DMS 273 treated with DMSO at 0.1 percent for 48 hours (cell line): ENCODE measurements at regions not wholly inside any gene's neighbourhood (a gene's known extent, or its start where the extent isn't known, plus 50 kb on each side); places are given as distances from the start of the nearest gene placed in this dataset.

Experiments
- DNase-seq: peaks from one replicate; lab custom pipeline; 2025; lab: John Stamatoyannopoulos, UW

DNA sequence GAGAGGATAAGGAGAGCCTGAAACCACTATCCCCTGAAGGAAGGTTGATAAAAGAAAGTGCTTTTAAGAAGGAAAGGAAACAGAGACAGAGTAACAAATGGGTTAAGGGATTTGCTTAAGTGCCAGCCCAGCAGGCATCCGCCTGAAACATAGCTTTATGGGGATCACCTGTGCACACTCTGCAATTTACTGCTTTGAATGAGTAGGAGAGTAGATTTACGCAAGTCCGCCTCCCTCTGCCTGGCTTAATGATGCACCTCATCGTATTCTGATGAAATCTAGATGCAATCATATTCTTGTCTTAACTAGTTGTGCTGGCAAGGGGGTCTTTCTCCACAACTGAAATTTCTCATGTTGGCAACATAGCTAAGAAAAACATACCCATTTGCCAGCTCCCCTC, 101.1 kb upstream of the ID4 start:
- no peak for DNase-seq

DNA sequence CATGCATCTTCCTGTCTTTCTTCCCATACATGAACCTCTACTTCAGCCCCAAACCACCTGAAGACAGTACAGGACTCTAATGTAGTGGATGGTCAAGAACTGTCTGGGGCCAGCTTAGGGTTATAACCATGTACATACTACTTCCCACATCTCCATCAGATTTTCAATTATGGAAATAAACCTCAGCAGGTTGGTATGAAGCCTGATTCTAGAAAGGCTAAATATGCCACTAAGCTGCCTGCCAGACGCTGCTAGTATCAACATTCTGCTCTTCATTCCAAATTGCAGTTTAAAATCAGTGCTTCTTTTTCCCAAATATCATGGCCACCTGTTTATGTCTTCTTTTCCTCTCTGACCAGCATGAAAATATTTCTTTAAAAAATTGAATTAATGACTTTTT, 99.2 kb upstream of the ID4 start:
- no peak for DNase-seq

DNA sequence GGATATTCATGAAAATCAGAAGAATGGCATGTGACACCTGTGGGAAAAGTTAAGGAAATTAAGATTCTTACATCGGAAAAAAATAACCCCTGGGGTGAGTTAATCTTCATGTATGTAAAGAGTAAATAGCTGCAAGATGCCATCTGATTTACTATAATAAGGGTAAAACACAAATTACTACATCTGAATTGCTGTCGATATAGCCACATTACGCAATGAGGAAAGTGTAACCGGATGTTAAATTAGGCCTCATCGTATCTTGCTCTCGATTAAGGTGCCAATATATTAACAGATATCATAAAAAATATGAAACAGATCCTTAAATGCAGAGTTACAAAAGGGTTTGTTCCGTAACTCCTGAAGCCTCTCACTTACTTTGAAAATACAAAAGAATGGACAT, 87.4 kb upstream of the ID4 start:
- DNase-seq: no peak

DNA sequence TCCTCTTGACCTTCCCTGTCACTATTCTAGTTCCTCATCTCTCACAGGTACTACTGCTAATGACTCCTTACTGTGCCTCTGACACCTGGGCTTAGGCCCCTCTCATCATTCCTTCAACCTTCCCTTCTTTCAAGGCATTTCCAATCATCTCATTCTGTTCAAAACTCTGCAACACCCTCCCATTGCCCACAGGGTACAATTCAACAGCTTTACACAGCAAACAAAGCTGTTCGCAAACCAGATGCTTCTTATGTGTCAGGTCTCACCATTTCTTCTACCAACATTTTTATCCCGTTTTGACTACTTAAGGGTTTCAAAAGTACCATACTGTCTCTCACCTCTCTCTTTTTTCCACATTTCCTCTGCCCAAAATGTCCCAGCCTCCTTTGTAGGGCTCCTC, 84.4 kb upstream of the ID4 start:
- DNase-seq: peak; percentile 32

DNA sequence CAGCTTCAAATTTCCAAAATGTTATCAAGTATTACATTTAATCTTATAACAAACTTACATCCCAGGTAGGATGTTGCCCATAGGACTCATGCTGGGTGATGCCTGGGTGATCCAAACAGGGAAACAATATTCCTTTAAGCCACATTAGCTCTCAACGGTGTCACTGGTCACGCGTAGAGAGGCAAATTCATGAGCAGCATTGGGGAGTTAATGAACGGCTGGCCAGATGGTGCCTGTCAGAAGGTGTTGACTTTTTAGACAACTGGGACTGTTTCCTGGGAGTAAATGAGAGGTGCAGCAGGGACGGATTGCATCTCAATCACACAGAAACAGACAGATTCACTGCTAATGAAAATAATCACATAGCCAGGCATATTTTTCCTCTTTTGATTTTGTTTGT, 83.3 kb upstream of the ID4 start:
- DNase-seq: peak; percentile 93

DNA sequence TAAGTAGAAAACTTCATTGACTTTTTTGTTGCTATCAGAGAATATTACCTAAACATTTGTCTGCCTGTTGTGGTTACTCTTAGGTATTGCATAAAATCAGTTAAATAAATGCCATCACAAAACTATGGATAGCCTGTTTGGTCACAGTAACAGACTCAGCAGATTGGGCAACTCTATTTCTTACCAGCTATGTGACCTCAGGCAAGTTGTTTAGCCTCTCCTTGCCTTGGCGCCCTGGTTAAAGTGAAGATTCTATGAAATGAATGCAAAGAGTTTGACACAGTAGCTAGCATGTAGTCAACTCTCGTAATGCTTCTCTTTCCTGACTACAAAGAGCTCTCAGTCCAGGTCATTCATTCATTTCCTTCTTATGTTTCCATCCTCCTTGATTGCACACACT, 82.5 kb upstream of the ID4 start:
- DNase-seq: no peak

DNA sequence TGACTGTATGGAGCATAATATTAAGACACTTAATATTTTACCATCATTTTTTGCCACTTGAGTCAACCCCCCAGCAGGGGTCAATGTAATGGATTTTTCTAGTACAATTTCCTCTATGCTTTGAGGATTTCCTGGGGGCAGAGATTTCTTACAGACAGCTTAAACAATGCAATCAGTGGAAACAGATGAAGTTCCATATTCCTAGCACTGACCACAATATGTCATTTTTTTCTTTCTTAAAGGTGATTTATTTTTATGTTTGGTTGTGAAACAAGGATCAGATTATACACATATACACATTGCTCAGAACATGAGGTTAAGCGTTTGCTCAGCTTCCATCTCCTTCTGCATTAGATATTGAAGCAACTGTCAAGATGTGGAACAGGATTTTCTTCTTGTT, 82.0 kb upstream of the ID4 start:
- no peak for DNase-seq

DNA sequence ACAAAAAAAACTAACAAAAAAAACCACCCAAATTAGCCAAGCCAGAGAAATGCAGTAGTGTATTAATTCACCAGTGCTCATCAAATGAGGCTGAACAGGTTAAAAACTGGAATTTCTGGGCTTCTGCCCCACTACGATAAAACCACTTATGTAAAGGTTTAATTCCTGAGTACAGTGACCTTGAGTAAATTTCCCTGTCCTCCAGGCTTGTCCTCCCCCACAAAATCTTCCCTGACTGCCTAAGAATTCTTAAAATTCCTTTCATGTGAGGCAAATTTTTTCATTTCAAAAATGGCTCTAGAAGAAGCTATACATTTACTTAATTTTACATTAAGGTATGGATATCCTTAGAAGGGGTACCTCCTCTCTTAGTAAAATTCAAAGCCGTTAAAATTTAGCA, 80.1 kb upstream of the ID4 start:
- DNase-seq: no peak

DNA sequence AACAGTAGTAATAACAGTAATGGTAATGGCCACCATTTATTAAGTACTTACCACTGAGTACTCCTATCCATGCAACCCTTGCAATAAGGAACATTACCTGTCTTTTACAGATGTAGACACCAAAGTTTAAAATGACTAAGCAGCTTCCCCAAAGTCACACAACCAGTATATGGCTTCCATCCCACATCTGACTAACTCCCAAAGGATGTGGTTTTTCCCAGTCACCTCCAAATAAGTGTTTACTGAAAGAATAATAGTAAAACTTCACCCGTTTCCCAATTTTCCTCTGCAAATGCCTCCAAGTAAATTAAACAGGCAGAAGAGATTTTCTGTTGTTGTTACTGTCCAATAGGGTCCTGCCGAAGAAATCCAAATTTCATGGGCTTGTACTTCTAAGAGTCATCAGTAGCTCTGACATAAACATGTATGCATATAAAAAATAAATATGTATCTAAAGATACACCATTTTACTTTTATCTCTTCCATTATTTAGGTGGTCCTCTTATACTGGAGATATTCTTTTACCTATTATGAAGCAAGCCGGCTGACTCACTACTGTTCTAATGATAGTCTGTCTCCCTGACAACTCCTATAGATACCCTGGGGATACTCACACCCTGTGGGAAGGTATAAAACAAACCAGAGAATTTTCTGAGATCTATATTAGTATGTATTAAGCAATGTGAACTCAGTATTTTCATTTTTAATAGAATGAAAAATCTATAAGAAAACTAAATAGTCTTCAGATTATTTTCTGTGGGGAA, 77.9 kb upstream of the ID4 start:
- no peak for DNase-seq

DNA sequence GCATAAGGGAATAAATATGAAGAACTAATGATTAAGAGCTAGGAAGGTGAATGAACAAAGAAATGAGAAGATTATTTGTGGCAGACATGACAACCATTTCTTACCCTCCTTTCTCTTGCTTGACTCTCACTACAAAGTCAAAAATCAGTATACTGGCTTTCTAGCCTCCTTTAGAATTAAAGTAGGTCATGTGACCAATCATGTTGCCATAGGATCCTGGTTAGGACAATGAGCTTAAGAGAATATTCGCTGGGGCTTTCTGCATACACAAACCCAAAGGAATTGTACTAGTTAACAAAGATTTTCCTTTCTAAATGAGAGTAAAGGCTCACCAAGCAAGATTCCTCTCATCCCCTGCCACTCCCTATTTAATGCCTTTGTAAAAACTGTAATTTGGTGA, 76.0 kb upstream of the ID4 start:
- no peak for DNase-seq

DNA sequence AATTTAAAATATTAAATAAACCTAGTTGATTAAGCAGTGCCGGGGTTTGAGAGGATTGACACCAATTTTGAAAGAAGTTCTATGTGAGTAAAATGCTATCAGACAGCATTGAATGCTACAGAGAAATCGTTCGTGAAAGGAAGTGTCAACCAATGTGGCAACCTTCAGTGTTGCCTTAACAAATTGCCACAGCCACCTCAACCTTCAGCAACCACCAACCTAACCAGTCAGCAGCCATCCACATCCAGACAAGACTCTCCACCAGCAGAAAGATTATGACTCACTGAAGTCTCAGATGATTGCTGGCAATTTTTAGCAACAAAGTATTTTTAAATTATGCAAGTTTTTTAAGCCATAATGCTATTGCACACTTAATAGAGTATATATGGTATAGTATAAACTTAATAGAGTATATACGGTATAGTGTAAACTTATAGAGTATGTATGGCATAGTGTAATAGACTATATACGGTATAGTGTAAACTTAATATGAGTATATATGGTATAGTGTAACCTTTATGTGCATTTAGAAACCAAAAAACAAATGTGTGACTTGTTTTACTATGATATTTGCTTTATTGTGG, 65.3 kb upstream of the ID4 start:
- no peak for DNase-seq

DNA sequence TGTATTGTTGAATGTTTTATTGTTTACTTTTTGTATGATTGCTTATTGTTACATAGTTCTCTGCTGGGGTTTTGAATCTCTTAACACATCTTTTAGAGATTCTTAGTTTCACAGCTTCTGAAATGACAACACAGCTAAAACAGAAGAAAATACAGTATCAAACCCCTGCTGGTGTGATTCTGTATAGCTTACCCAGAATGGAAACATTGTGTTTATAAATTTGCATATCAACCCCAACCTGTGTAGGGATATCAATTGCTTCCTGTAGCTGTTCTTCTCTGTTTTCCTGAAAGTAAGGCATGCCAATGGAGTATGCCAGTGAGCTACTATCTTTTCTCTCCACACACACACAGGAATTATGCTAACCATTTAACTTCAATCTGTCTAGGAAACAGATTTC, 64.3 kb upstream of the ID4 start:
- DNase-seq: no peak

DNA sequence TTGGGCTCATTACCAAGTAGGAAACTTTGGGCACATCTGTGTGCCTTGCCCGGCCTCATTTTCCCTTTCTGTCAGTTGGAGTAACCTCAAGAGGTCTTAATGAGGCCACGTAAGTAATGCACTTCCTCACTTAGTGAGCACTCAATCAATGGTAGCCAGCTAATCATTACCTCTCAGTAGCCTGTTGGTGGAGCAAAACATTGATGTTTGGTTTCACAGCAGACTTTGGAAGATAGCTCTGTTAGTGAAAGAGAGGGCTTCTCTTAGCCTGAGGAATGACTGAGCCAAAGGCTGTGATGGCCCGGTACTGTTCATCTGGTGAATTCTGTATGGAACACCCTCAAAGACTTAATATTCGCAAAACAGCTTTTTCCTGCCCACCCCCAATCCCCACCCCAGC, 55.9 kb upstream of the ID4 start:
- DNase-seq: no peak

DNA sequence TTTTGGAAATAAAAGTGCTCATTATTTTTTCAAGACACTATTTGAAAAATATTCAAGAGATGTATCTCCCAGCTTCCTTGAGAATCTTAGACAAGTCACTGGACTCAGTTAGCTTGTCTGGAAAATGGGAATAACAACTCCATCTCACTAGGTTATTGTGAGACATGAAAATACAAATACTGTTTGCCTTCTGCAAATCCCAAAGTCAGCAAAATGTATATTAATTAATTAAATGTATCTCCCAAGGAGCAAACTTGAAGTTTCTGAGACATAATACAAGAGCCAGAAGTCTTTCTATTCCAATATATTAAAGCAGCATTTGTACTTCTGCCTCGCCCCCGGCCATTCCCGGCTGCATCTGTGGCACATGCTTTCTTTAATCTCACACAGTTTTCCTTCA, 54.6 kb upstream of the ID4 start:
- DNase-seq: no peak
